Esophagus squamous epithelium (tissue), 5 donors: ENCODE measurements at regions not wholly inside any gene's neighbourhood (a gene's known extent, or its start where the extent isn't known, plus 50 kb on each side); places are given as distances from the start of the nearest gene placed in this dataset.

ENCODE experiments used
- DNase-seq: peaks from one replicate; lab custom pipeline; 2025; lab: John Stamatoyannopoulos, UW
- H3K27ac ChIP-seq, 4 donors: fragments of 200-600 bp; sonication (generic); one replicate each; pipeline ENCODE4 v1.5.1; 2016 to 2019; ENCODE audit warnings: mild to moderate bottlenecking in 1 of 4
- H3K27me3 ChIP-seq, 4 donors: fragments of 200-600 bp; sonication (generic); 1 replicate in 3 of 4; 2 replicates in 1 of 4; pipeline versions ENCODE4 v1.5.1 to v1.6.0; 2017 to 2021; ENCODE audit warnings: antibody characterized with exemption in 1 of 4
- H3K36me3 ChIP-seq, 3 donors: fragments of 200-600 bp; sonication (generic); one replicate each; pipeline ENCODE4 v1.5.1; 2016 to 2019
- H3K4me1 ChIP-seq, 3 donors: fragments of 200-600 bp; sonication (generic); one replicate each; pipeline ENCODE4 v1.5.1; 2017 to 2019
- H3K4me3 ChIP-seq, 4 donors: fragments of 200-600 bp; sonication (generic); 1 replicate in 3 of 4; 2 replicates in 1 of 4; pipeline ENCODE4 v1.5.1; 2016 to 2019; ENCODE audit warnings: mild to moderate bottlenecking in 2 of 4, moderate library complexity in 1 of 4
- H3K9me3 ChIP-seq, 3 donors: fragments of 200-600 bp; sonication (generic); one replicate each; pipeline ENCODE4 v1.5.1; 2016 to 2019
- CTCF ChIP-seq, 6 experiments: fragments of 450-650 bp in 4 of 6; fragments of 200-600 bp in 2 of 6; sonication (generic) in 2 of 6; IDR thresholded peaks; one replicate each; pipeline ENCODE4 v1.5.1; 2016 to 2019; ENCODE audit warnings: antibody characterized with exemption in 6 of 6, mild to moderate bottlenecking in 4 of 6, moderate library complexity in 4 of 6
- POLR2A ChIP-seq, 4 donors: fragments of 450-650 bp; IDR thresholded peaks; one replicate each; pipeline ENCODE4 v1.6.1; 2017; ENCODE audit warnings: antibody characterized with exemption in 4 of 4, mild to moderate bottlenecking in 4 of 4, moderate library complexity in 3 of 4
- WGBS, 2 donors: methylation state at CpG; one replicate each; pipeline ENCODE4 v1.1.5; 2018; 5-methylcytosine and 5-hydroxymethylcytosine counted together
- intact Hi-C: fragments of 100-400 bp; cut with DNase I; formaldehyde crosslinking; loops from one replicate; pipeline ENCODE4 v1.15.0; 2022
- donor health status: DM: yes; HTN: yes; CAD: no.

- Histone ChIP-seq H3K27me3 (no peaks in the 10 kb centered on the region), H3K9me3 (no peaks in the 10 kb centered on the region), H3K4me1 (no peaks in the 10 kb centered on the region), H3K4me3 (no peak overlapping the region), H3K36me3 (no peaks in the 10 kb centered on the region), H3K27ac (no peak overlapping the region)
- no peak for TF ChIP-seq POLR2A (IDR thresholded peaks at IDR 0.05)
- TF ChIP-seq CTCF (IDR thresholded peaks at IDR 0.05), result no peak
- no peak for DNase-seq
- intact Hi-C loops, result no loop called here
- WGBS, 2 donors, result 78 to 82% methylated on average over 2 of the region's 2 CpGs
Measured at GRCh38 chr13:55673910-55674309, 1466.8 kb upstream of the PRR20A start.

- Histone ChIP-seq H3K4me3 (no peak overlapping the region), H3K27ac (no peak overlapping the region), H3K36me3 (no peaks in the 10 kb centered on the region), H3K9me3 (no peaks in the 10 kb centered on the region), H3K4me1 (no peaks in the 10 kb centered on the region), H3K27me3 (no peaks in the 10 kb centered on the region)
- TF ChIP-seq POLR2A (IDR thresholded peaks at IDR 0.05), result no peak
- TF ChIP-seq CTCF (IDR thresholded peaks at IDR 0.05), result no peak
- DNase-seq, result no peak
- WGBS, 2 donors, result 35 to 50% methylated on average over 3 of the region's 3 CpGs
- intact Hi-C loops, result no loop called here
Measured at GRCh38 chr13:55682776-55683175, 1457.9 kb upstream of the PRR20A start.

- 27 to 38% methylated on average over 1 of the region's 1 CpG for WGBS, 2 donors
- intact Hi-C loops, result no loop called here
- H3K27ac ChIP-seq, result no peak overlapping the region
- no peak for DNase-seq
- H3K4me3 ChIP-seq, result no peak overlapping the region
- no peaks in the 10 kb centered on the region for H3K36me3 ChIP-seq
- no peaks in the 10 kb centered on the region for H3K4me1 ChIP-seq
- no peaks in the 10 kb centered on the region for H3K9me3 ChIP-seq
- TF ChIP-seq CTCF (IDR thresholded peaks at IDR 0.05) (no peak), POLR2A (IDR thresholded peaks at IDR 0.05) (no peak)
- no peaks in the 10 kb centered on the region for H3K27me3 ChIP-seq
Measured at GRCh38 chr13:55705526-55705925, 1435.2 kb upstream of the PRR20A start.

GRCh38 chr13:55705971-55706370, 1434.7 kb upstream of the PRR20A start:
- WGBS, 2 donors, result 24 to 27% methylated on average over 3 of the region's 3 CpGs
- Histone ChIP-seq H3K27ac (no peak overlapping the region), H3K27me3 (no peaks in the 10 kb centered on the region), H3K4me3 (no peak overlapping the region), H3K36me3 (no peaks in the 10 kb centered on the region), H3K4me1 (no peaks in the 10 kb centered on the region), H3K9me3 (no peaks in the 10 kb centered on the region)
- intact Hi-C loops, result no loop called here
- TF ChIP-seq CTCF (IDR thresholded peaks at IDR 0.05), result no peak
- TF ChIP-seq POLR2A (IDR thresholded peaks at IDR 0.05), result no peak
- no peak for DNase-seq

GRCh38 chr13:55714120-55714519, 1426.6 kb upstream of the PRR20A start:
- intact Hi-C loops, result no loop called here
- no peak overlapping the region for H3K4me3 ChIP-seq
- no peaks in the 10 kb centered on the region for H3K27me3 ChIP-seq
- H3K36me3 ChIP-seq, result no peaks in the 10 kb centered on the region
- TF ChIP-seq POLR2A (IDR thresholded peaks at IDR 0.05) (no peak), CTCF (IDR thresholded peaks at IDR 0.05) (no peak)
- H3K27ac ChIP-seq, result no peak overlapping the region
- H3K4me1 ChIP-seq, result no peaks in the 10 kb centered on the region
- peaks cover 0 to 4% (median 0%) of the 10 kb centered on the region in 3 donors for H3K9me3 ChIP-seq
- DNase-seq, result no peak
